Tibial artery (tissue), 4 donors: ENCODE measurements at regions not wholly inside any gene's neighbourhood (a gene's known extent, or its start where the extent isn't known, plus 50 kb on each side); places are given as distances from the start of the nearest gene placed in this dataset.

Experiments used
- DNase-seq, 2 donors: peaks; one replicate each; pipeline ENCODE4 v3.0.0-alpha.2; 2019
- H3K27ac ChIP-seq, 2 donors: fragments of 200-600 bp; sonication (generic) in 1 of 2; 1 replicate in 1 of 2; 2 replicates in 1 of 2; pipeline ENCODE4 v1.5.1; 2018 to 2019; ENCODE audit warnings: mild to moderate bottlenecking in 1 of 2
- H3K27me3 ChIP-seq, 2 donors: fragments of 200-600 bp; sonication (generic) in 1 of 2; one replicate each; pipeline versions ENCODE4 v1.5.1 to v1.6.0; 2016 to 2019
- H3K36me3 ChIP-seq, 3 donors: fragments of 200-600 bp; sonication (generic) in 2 of 3; one replicate each; pipeline ENCODE4 v1.5.1; 2016 to 2019; ENCODE audit warnings: mild to moderate bottlenecking in 2 of 3
- H3K4me1 ChIP-seq, 4 donors: fragments of 200-600 bp; sonication (generic) in 2 of 4; 1 replicate in 3 of 4; 2 replicates in 1 of 4; pipeline ENCODE4 v1.5.1; 2016 to 2019
- H3K4me3 ChIP-seq, 2 donors: fragments of 200-600 bp; sonication (generic) in 1 of 2; 1 replicate in 1 of 2; 2 replicates in 1 of 2; pipeline ENCODE4 v1.5.1; 2018 to 2019; ENCODE audit warnings: mild to moderate bottlenecking in 2 of 2
- H3K9me3 ChIP-seq, 3 donors: fragments of 200-600 bp; sonication (generic) in 1 of 3; one replicate each; pipeline ENCODE4 v1.5.1; 2016 to 2019
- CTCF ChIP-seq, 2 experiments: fragments of 200-600 bp in 1 of 2; fragments of 450-650 bp in 1 of 2; IDR thresholded peaks; one replicate each; pipeline ENCODE4 v1.5.1; 2017 to 2019; ENCODE audit warnings: antibody characterized with exemption in 2 of 2, mild to moderate bottlenecking in 1 of 2, moderate library complexity in 1 of 2
- intact Hi-C: fragments of 100-400 bp; cut with DNase I; formaldehyde crosslinking; loops from one replicate; pipeline ENCODE4 v1.15.0; 2023; ENCODE audit warnings: low total_unique reads

GRCh38 chr2:235229236-235229635 is 264.6 kb upstream of the AGAP1 start:
- intact Hi-C loops = no loop called here
- Histone ChIP-seq H3K36me3 (no peaks in the 10 kb centered on the region), H3K27me3 (peaks cover 0 to 18% of the 10 kb centered on the region in 2 donors), H3K4me3 (no peak overlapping the region), H3K4me1 (no peaks in the 10 kb centered on the region), H3K9me3 (no peaks in the 10 kb centered on the region), H3K27ac (no peak overlapping the region)
- DNase-seq = no peak
- no peak for TF ChIP-seq CTCF (IDR thresholded peaks at IDR 0.05)

GRCh38 chr2:235230821-235231601 is 262.8 kb upstream of the AGAP1 start:
- Histone ChIP-seq H3K27me3 (peaks cover 0 to 18% of the 10 kb centered on the region in 2 donors), H3K4me1 (no peaks in the 10 kb centered on the region), H3K4me3 (no peak overlapping the region), H3K9me3 (no peaks in the 10 kb centered on the region), H3K27ac (no peak overlapping the region), H3K36me3 (no peaks in the 10 kb centered on the region)
- TF ChIP-seq CTCF (IDR thresholded peaks at IDR 0.05) = no peak
- intact Hi-C loops = no loop called here
- no peak for DNase-seq

GRCh38 chr2:235232449-235233433 is 261.1 kb upstream of the AGAP1 start:
- no peak for DNase-seq
- Histone ChIP-seq H3K9me3 (no peaks in the 10 kb centered on the region), H3K27me3 (peaks cover 0 to 18% of the 10 kb centered on the region in 2 donors), H3K4me3 (no peak overlapping the region), H3K27ac (no peak overlapping the region), H3K36me3 (no peaks in the 10 kb centered on the region), H3K4me1 (no peaks in the 10 kb centered on the region)
- no peak for TF ChIP-seq CTCF (IDR thresholded peaks at IDR 0.05)
- intact Hi-C loops = no loop called here

GRCh38 chr2:235234736-235235135 is 259.1 kb upstream of the AGAP1 start:
- no peak for DNase-seq

More at GRCh38 chr2:235234736-235235135, 259.1 kb upstream of the AGAP1 start:
- Histone ChIP-seq H3K36me3 (no peaks in the 10 kb centered on the region), H3K4me1 (no peaks in the 10 kb centered on the region), H3K27ac (no peak overlapping the region), H3K4me3 (no peak overlapping the region), H3K9me3 (no peaks in the 10 kb centered on the region), H3K27me3 (peaks cover 0 to 9% of the 10 kb centered on the region in 2 donors)
- TF ChIP-seq CTCF (IDR thresholded peaks at IDR 0.05) = no peak
- intact Hi-C loops = no loop called here
